ENCODE measurements at regions not wholly inside any gene's neighbourhood (a gene's known extent, or its start where the extent isn't known, plus 50 kb on each side); places are given as distances from the start of the nearest gene placed in this dataset.

DNA sequence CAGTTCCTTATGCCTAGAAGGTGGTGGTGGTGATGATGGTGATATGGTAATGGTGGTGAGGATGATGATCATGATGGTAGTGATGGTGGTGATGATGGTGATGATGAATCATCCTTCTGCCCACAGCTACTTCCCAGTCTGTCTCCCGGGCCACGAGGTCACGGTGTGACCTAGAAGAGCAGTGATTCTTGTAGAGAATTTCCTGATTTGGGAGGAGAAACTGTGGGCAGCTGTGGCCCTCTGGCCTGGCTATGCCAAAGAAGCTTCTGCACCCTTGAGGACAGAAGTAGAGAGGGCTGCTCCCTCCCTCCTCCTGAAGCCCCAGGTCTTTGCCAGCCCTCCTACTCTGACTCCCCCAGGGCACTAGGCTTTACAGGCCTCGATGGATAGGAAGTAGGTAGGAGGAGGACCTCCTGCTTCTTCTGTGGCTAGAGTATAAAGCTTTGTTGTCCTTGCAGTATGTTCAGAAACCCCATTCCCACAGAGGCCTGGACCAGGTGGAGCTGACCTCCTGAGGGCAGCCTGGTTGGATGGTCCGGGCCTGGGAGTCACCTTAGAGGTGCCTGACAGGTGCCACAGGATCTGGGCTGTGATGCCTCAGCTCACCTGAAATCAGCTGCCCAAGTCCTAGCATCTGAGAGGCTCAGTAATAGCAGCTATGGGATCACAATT lies 57.9 kb upstream of the EPAS1 start:
- DNase-seq, result no peak

DNA sequence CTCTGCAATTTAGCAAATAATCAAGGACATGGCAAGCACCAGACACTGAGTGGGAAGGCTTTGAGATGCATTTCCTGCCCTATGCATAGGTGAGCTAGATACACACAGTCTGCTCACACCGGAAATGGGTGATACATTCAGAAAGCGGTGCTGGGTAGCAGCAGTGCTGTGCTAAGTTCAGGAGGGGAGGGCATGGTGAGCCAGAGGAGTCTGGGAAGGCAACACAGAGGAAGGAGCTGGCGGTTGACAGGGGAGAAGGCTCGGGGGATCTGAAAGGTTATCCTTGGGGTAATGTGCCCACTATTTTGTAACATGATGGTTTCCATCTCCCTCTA lies 57.4 kb upstream of the EPAS1 start:
- DNase-seq, result no peak

DNA sequence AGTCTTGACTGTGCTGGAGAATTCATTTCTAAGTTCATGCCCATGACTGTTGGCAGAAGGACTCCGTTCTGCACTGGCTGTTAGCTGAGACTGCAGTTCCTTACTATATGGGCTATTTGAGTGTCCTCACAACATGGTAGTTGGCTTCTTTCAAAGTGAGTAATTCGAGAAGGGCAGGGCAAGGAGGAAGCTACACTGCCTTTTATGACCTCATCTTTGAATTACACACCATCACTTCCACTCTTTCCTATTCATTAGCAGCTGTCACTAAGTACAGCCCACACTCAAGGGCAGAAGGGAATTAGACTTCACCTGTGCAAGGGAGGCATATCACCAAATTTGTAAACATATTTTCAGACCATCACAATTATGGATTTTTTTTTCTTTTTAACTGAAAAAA lies 55.9 kb upstream of the EPAS1 start:
- peak in 2 of 3 experiments; percentile 39 to 58 for DNase-seq

DNA sequence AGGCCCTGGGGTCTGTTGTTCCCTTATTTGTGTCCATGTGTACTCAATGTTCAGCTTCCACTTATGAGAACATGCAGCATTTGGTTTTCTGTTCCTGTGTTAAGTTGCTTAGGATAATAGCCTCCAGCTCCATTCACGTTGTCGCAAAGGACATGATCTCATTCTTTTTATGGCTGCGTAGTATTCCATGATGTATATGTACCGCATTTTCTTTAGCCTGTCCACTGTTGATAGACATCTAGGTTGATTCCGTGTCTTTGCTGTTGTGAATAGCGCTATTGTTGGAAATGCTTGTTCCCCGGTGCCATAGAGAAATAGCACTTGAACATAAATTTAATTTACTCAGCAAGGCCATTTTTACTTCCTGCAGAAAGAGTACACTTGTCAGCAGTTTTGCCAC lies 51.3 kb upstream of the EPAS1 start:
- no peak for DNase-seq

DNA sequence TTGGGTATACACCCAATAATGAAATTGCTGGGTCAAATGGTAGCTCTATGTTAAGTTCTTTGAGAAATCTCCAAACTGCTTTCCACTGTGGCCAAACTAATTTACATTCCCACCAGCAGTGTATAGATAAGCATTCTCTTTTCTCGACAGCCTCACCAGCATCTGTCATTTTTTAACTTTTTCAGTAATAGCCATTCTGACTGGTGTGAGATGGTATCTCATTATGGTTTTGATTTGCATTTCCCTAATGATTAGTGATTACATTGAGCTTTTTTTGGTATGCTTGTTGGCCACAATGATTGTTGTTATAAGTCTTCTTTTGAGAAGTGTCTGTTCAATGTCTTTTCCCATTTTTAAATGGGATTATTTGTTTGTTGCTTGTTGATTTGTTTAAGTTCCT lies 50.4 kb upstream of the EPAS1 start:
- DNase-seq, result no peak

All from NCI-H1417 (cell line).